GM12878 (cell line): ENCODE measurements at regions not wholly inside any gene's neighbourhood (a gene's known extent, or its start where the extent isn't known, plus 50 kb on each side); places are given as distances from the start of the nearest gene placed in this dataset.

ENCODE experiments used
- ATAC-seq: fragments of 200-7000 bp; cut with Tn5 transposase; 3 replicates; pipeline ENCODE4 v1.9.1; 2020; ENCODE audit warnings: mild to moderate bottlenecking, moderate library complexity
- BruUV-seq: library from RNA; stranded (reverse); fragments of 400-500 nt; replicated peaks from 2 replicates; lab custom pipeline; 2021; lab: Mats Ljungman, UMichigan
- CTCF ChIA-PET: fragments of 300-600 bp; sonication (Branson Sonifier 250); formaldehyde crosslinking; extraction: SDS; loops from one replicate; lab custom pipeline; 2021; ENCODE audit warnings: inconsistent platforms; lab: Yijun Ruan, JAX
- POLR2A ChIA-PET: fragments of 350-600 bp; formaldehyde crosslinking; extraction: SDS; loops from one replicate; lab custom pipeline; 2021; ENCODE audit warnings: inconsistent platforms; lab: Charles Lee
- RAD21 ChIA-PET: fragments of 300-600 bp; sonication (Branson Sonifier 250); formaldehyde crosslinking; loops from one replicate; lab custom pipeline; 2023; ENCODE audit warnings: antibody characterized with exemption; ENCODE audit not compliant: unreplicated experiment; lab: Charles Lee
- SMC1A ChIA-PET: fragments of 300-600 bp; sonication (Branson Sonifier 250); formaldehyde crosslinking; loops from one replicate; lab custom pipeline; 2023; ENCODE audit not compliant: unreplicated experiment, uncharacterized antibody; lab: Charles Lee
- DNase-seq: peaks from one replicate; pipeline ENCODE4 v3.0.0-alpha.2; 2011; ENCODE audit warnings: low read depth, low spot score
- FAIRE-seq: peaks from 3 replicates; lab custom pipeline; 2011; peaks lifted over from hg19 to GRCh38; lab: Jason Lieb, UNC
- H2AFZ ChIP-seq: 2 replicates; pipeline ENCODE4 v1.6.0; 2011; ENCODE audit warnings: low read depth, low read length, control low read depth; ENCODE audit not compliant: control insufficient read depth
- H3K27ac ChIP-seq: 2 replicates; pipeline ENCODE4 v1.5.1; 2011; ENCODE audit warnings: control low read depth; ENCODE audit not compliant: control insufficient read depth, insufficient read depth
- H3K27me3 ChIP-seq, 2 experiments: replicated peaks in 1 of 2; 2 replicates each; pipeline versions ENCODE4 v1.6.0 to v1.6.1; 2011; ENCODE audit warnings: low read length in 1 of 2; ENCODE audit not compliant: control insufficient read depth in 2 of 2, insufficient read depth in 2 of 2
- H3K36me3 ChIP-seq, 2 experiments: 2 replicates each; pipeline ENCODE4 v1.5.1; 2011; ENCODE audit warnings: low read length in 1 of 2; ENCODE audit not compliant: control insufficient read depth in 2 of 2, insufficient read depth in 2 of 2
- H3K4me1 ChIP-seq: 2 replicates; pipeline ENCODE4 v1.6.1; 2011; ENCODE audit warnings: mild to moderate bottlenecking, low read length, moderate library complexity, mixed read lengths; ENCODE audit not compliant: control insufficient read depth, insufficient read depth
- H3K4me2 ChIP-seq: 2 replicates; pipeline ENCODE4 v1.6.0; 2011; ENCODE audit warnings: control low read depth; ENCODE audit not compliant: control insufficient read depth, insufficient read depth
- H3K4me3 ChIP-seq: fragments of 200-600 bp; sonication (generic); 2 replicates; pipeline ENCODE4 v1.5.1; 2016
- H3K79me2 ChIP-seq: 2 replicates; pipeline ENCODE4 v1.6.0; 2011; ENCODE audit warnings: low read length; ENCODE audit not compliant: control insufficient read depth, insufficient read depth
- H3K9ac ChIP-seq: 2 replicates; pipeline ENCODE4 v1.8.0; 2011; ENCODE audit warnings: low read length, control low read depth, mixed read lengths; ENCODE audit not compliant: control insufficient read depth, insufficient read depth
- H3K9me3 ChIP-seq: replicated peaks from 3 replicates; pipeline ENCODE4 v1.5.1; 2011; ENCODE audit warnings: mild to moderate bottlenecking, low read length; ENCODE audit not compliant: control insufficient read depth, insufficient read depth
- H4K20me1 ChIP-seq: 2 replicates; pipeline ENCODE4 v1.6.0; 2011; ENCODE audit not compliant: control insufficient read depth, insufficient read depth
- BCL3 ChIP-seq: IDR thresholded peaks from 2 replicates; pipeline ENCODE4 v1.6.1; 2011; ENCODE audit warnings: borderline replicate concordance, low read depth, mild to moderate bottlenecking, moderate library complexity, low read length; ENCODE audit not compliant: insufficient read depth, poor library complexity, severe bottlenecking
- CBFB ChIP-seq: IDR thresholded peaks from 2 replicates; pipeline ENCODE4 v1.6.1; 2016; ENCODE audit warnings: antibody characterized with exemption, low read depth
- CHD2 ChIP-seq: IDR thresholded peaks from 2 replicates; pipeline ENCODE4 v1.6.1; 2011; ENCODE audit warnings: low read depth, low read length, improper control_type of control experiment, borderline replicate concordance
- DPF2 ChIP-seq: fragments of 450-650 bp; IDR thresholded peaks from 2 replicates; pipeline ENCODE4 v1.6.1; 2017; ENCODE audit warnings: mild to moderate bottlenecking
- ETV6 ChIP-seq, 2 experiments: fragments of 450-650 bp in 1 of 2; IDR thresholded peaks in 1 of 2; conservative IDR thresholded peaks in 1 of 2; 2 replicates each; pipeline ENCODE4 v1.6.1; 2014; ENCODE audit warnings: antibody characterized with exemption in 1 of 2, borderline replicate concordance in 1 of 2, low read depth in 1 of 2, mild to moderate bottlenecking in 1 of 2, moderate library complexity in 1 of 2
- FOXM1 ChIP-seq: IDR thresholded peaks from 2 replicates; pipeline ENCODE4 v1.6.1; 2012; ENCODE audit warnings: low read depth, mild to moderate bottlenecking, inconsistent platforms, low read length, moderate library complexity
- KLF5 ChIP-seq: fragments of 450-650 bp; IDR thresholded peaks from 2 replicates; pipeline ENCODE4 v1.6.1; 2014; ENCODE audit warnings: mild to moderate bottlenecking; ENCODE audit not compliant: partially characterized antibody
- MEF2B ChIP-seq: fragments of 450-650 bp; IDR thresholded peaks from 2 replicates; pipeline ENCODE4 v1.6.1; 2018; ENCODE audit warnings: mild to moderate bottlenecking, moderate library complexity; ENCODE audit not compliant: partially characterized antibody, poor library complexity, severe bottlenecking
- MXI1 ChIP-seq: fragments of 150-350 bp; IDR thresholded peaks from 2 replicates; pipeline ENCODE4 v1.6.1; 2011; ENCODE audit warnings: low read depth, mild to moderate bottlenecking, inconsistent platforms, low read length, improper control_type of control experiment
- SIN3A ChIP-seq: IDR thresholded peaks from 2 replicates; pipeline ENCODE4 v1.6.1; 2012; ENCODE audit warnings: low read depth, low read length, improper control_type of control experiment
- STAT3 ChIP-seq: IDR thresholded peaks from 2 replicates; pipeline ENCODE4 v1.6.1; 2011; ENCODE audit warnings: low read depth, low read length, improper control_type of control experiment
- ZBED1 ChIP-seq: IDR thresholded peaks from 2 replicates; pipeline ENCODE4 v1.6.1; 2016; ENCODE audit warnings: borderline replicate concordance
- ZNF592 ChIP-seq: fragments of 450-650 bp; IDR thresholded peaks from 2 replicates; pipeline ENCODE4 v1.6.1; 2017; ENCODE audit warnings: mild to moderate bottlenecking, moderate library complexity
- WGBS: methylation state at CpG from one replicate; pipeline ENCODE4 v1.1.6; 2016; ENCODE audit warnings: low lambda C conversion rate; ENCODE audit not compliant: insufficient replicate concordance, insufficient coverage; ENCODE audit errors: missing lambda C conversion rate; 5-methylcytosine and 5-hydroxymethylcytosine counted together
- in situ Hi-C: fragments of 300-500 bp; cut with MboI; formaldehyde crosslinking; loops from 9 replicates; pipeline ENCODE4 v1.14.3; 2018; ENCODE audit warnings: mixed read lengths
- intact Hi-C: fragments of 100-400 bp; cut with micrococcal nuclease; formaldehyde crosslinking; loops from one replicate; pipeline ENCODE4 v1.14.2; 2022; ENCODE audit not compliant: unreplicated experiment

- ChIA-PET CTCF (interaction anchor here (0.8 to 6.2 kb wide), 6 partner anchors 21 to 462 kb away, joined by 3 to 58 read pairs (median 4); no protein-coding TSS in a partner anchor), RAD21 (interaction anchor here (0.9 to 3.5 kb wide), 5 partner anchors 60 to 144 kb away, joined by 3 to 25 read pairs (median 3); no protein-coding TSS in a partner anchor), POLR2A (no interaction called here), SMC1A (interaction anchor here (0.7 to 2.7 kb wide), 7 partner anchors 20 to 221 kb away, joined by 3 to 22 read pairs (median 5); no protein-coding TSS in a partner anchor)
- Histone ChIP-seq H3K27me3 (no peaks in the 10 kb centered on the region), H3K4me1 (no peaks in the 10 kb centered on the region), H4K20me1 (no peaks in the 10 kb centered on the region), H3K9ac (no peak overlapping the region), H3K4me3 (no peak overlapping the region), H3K79me2 (no peaks in the 10 kb centered on the region), H3K4me2 (no peak overlapping the region), H2AFZ (no peak overlapping the region), H3K9me3 (no peaks in the 10 kb centered on the region), H3K27ac (no peak overlapping the region), H3K36me3 (no peaks in the 10 kb centered on the region)
- BruUV-seq, result no TSS peak
- FAIRE-seq (no peak), ATAC-seq (no peak), DNase-seq (no peak)
- TF ChIP-seq MEF2B (peak; percentile 34), CBFB (no peak)
- in situ Hi-C loops (no loop called here), intact Hi-C loops (loop anchor here (5.0 kb wide), 1 partner anchor 144 kb away; no protein-coding TSS in a partner anchor)
These were observed 840.6 kb downstream of the EPHA3 start for GRCh38 chr3:89948008-89948407.

GRCh38 chr3:89950772-89951171 lies 843.4 kb downstream of the EPHA3 start:
- Histone ChIP-seq H4K20me1 (no peaks in the 10 kb centered on the region), H3K4me1 (no peaks in the 10 kb centered on the region), H3K4me2 (no peak overlapping the region), H2AFZ (no peak overlapping the region), H3K36me3 (no peaks in the 10 kb centered on the region), H3K9me3 (no peaks in the 10 kb centered on the region), H3K79me2 (no peaks in the 10 kb centered on the region), H3K4me3 (no peak overlapping the region), H3K9ac (no peak overlapping the region), H3K27me3 (no peaks in the 10 kb centered on the region), H3K27ac (no peak overlapping the region)
- 0% methylated on average over 1 of the region's 1 CpG for WGBS
- in situ Hi-C loops, result no loop called here
- BruUV-seq, result no TSS peak
- CTCF ChIA-PET, result interaction anchor here (6.2 kb wide), 1 partner anchor 140 kb away, joined by 58 read pairs; no protein-coding TSS in a partner anchor
- no peak for DNase-seq
- POLR2A ChIA-PET, result no interaction called here
- FAIRE-seq, result no peak
- ATAC-seq, result no peak
- intact Hi-C loops, result no loop called here
- no peak for TF ChIP-seq FOXM1
- TF ChIP-seq ETV6 (conservative IDR thresholded peaks at IDR 0.05 in 1 of 2, IDR thresholded peaks at IDR 0.05 in 1 of 2; ENCODE audit: borderline replicate concordance in 1 of 2, low read depth in 1 of 2), result no peak
- no peak for TF ChIP-seq CHD2
- TF ChIP-seq BCL3, result no peak
- no peak for TF ChIP-seq STAT3
- no peak for TF ChIP-seq SIN3A
- no peak for TF ChIP-seq ZNF592
- TF ChIP-seq DPF2, result no peak
- TF ChIP-seq ZBED1, result no peak
- no peak for TF ChIP-seq MXI1
- TF ChIP-seq KLF5, result no peak
- RAD21 ChIA-PET, result interaction anchor here (0.7 to 1.2 kb wide), 2 partner anchors 84 to 103 kb away, joined by 3 read pairs; no protein-coding TSS in a partner anchor
- SMC1A ChIA-PET, result interaction anchor here (0.7 to 1.9 kb wide), 5 partner anchors 12 to 139 kb away, joined by 3 to 6 read pairs (median 3); no protein-coding TSS in a partner anchor
